BE2C (cell line): ENCODE measurements at regions not wholly inside any gene's neighbourhood (a gene's known extent, or its start where the extent isn't known, plus 50 kb on each side); places are given as distances from the start of the nearest gene placed in this dataset.

Experiments
- DNase-seq: peaks from one replicate; pipeline ENCODE4 v3.0.0-alpha.2; 2020
- H3K27me3 ChIP-seq: fragments of 250-450 bp; sonication (Bioruptor Pico); 2 replicates; pipeline ENCODE4 v1.5.1; 2020; ENCODE audit warnings: mild to moderate bottlenecking
- H3K36me3 ChIP-seq: fragments of 250-450 bp; sonication (Bioruptor Pico); 2 replicates; pipeline ENCODE4 v1.5.1; 2020; ENCODE audit warnings: mild to moderate bottlenecking
- H3K4me1 ChIP-seq: fragments of 250-450 bp; sonication (Bioruptor Pico); 2 replicates; pipeline ENCODE4 v1.5.1; 2020
- H3K4me3 ChIP-seq: 2 replicates; pipeline ENCODE4 v1.5.1; 2011; ENCODE audit warnings: low read depth, low read length
- H3K9me3 ChIP-seq: fragments of 250-450 bp; sonication (Bioruptor Pico); 2 replicates; pipeline ENCODE4 v1.5.1; 2020
- CTCF ChIP-seq: IDR thresholded peaks from 2 replicates; pipeline ENCODE4 v1.5.1; 2012; ENCODE audit warnings: mild to moderate bottlenecking, low read depth, low read length

GRCh38 chr1:21340230-21340945 is 50.1 kb upstream of the ECE1 start:
- no peak overlapping the region for H3K4me3 ChIP-seq
- H3K4me1 ChIP-seq = peaks cover 27% of the 10 kb centered on the region
- no peaks in the 10 kb centered on the region for H3K27me3 ChIP-seq
- no peaks in the 10 kb centered on the region for H3K9me3 ChIP-seq
- peaks cover 2% of the 10 kb centered on the region; the same call in 1 of the 2 replicates for H3K36me3 ChIP-seq
- no peak for DNase-seq
- no peak for TF ChIP-seq CTCF
